OCI-LY1 (cell line): ENCODE measurements at regions not wholly inside any gene's neighbourhood (a gene's known extent, or its start where the extent isn't known, plus 50 kb on each side); places are given as distances from the start of the nearest gene placed in this dataset.

Source experiments
- EZH2 ChIP-seq: fragments of 200-600 bp; sonication (generic), shearing (Covaris generic); IDR thresholded peaks from 2 replicates; pipeline ENCODE4 v1.8.0; 2017; ENCODE audit warnings: borderline replicate concordance, mixed run types, mild to moderate bottlenecking, antibody characterized with exemption, low read length, moderate library complexity, mixed read lengths
- TF ChIP-seq, protein P1 (sequence below): fragments of 200-600 bp; sonication (generic), shearing (Covaris generic); IDR thresholded peaks from 2 replicates; pipeline ENCODE4 v1.5.1; 2017; ENCODE audit warnings: mild to moderate bottlenecking, antibody characterized with exemption, low read length, moderate library complexity, mixed read lengths

DNA sequence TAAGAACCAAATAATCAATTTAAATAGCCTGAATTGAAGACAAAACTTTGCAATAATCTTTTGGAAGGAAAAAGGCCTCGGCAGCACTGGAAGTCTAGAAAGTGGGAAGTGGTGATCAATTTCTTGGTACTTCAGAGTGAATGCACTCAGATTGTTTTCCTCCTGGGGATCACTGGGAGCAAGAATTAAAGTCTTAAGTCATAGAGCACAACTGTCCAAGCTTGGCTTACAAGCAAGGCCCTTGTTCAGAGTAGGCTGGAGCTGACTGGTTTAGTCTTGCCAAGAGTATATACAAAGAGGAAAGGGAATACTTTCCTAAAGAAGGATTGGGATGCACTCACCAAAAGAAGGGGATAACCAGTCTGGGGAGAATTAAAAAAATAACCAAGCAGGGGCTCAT is 637.1 kb downstream of the CCSER2 start:
- no peak for TF ChIP-seq EZH2
- TF ChIP-seq, protein P1, sequence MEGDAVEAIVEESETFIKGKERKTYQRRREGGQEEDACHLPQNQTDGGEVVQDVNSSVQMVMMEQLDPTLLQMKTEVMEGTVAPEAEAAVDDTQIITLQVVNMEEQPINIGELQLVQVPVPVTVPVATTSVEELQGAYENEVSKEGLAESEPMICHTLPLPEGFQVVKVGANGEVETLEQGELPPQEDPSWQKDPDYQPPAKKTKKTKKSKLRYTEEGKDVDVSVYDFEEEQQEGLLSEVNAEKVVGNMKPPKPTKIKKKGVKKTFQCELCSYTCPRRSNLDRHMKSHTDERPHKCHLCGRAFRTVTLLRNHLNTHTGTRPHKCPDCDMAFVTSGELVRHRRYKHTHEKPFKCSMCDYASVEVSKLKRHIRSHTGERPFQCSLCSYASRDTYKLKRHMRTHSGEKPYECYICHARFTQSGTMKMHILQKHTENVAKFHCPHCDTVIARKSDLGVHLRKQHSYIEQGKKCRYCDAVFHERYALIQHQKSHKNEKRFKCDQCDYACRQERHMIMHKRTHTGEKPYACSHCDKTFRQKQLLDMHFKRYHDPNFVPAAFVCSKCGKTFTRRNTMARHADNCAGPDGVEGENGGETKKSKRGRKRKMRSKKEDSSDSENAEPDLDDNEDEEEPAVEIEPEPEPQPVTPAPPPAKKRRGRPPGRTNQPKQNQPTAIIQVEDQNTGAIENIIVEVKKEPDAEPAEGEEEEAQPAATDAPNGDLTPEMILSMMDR: no peak
